MM.1S (cell line): ENCODE measurements at regions not wholly inside any gene's neighbourhood (a gene's known extent, or its start where the extent isn't known, plus 50 kb on each side); places are given as distances from the start of the nearest gene placed in this dataset.

Experiments used
- CTCF ChIP-seq: fragments of 300-600 bp; sonication (generic); IDR thresholded peaks from 2 replicates; pipeline ENCODE4 v1.5.1; 2016; ENCODE audit warnings: antibody characterized with exemption, low read length, mixed read lengths
- EZH2 ChIP-seq: fragments of 300-600 bp; sonication (generic); optimal IDR thresholded peaks from 2 replicates; pipeline ENCODE3; 2017; ENCODE audit warnings: low read depth, mild to moderate bottlenecking, antibody characterized with exemption, low read length, mixed read lengths

- TF ChIP-seq CTCF (no peak), EZH2 (no peak)
These were observed 159.4 kb downstream of the KLF13 start for GRCh38 chr15:31485911-31486461.
